ENCODE measurements at regions not wholly inside any gene's neighbourhood (a gene's known extent, or its start where the extent isn't known, plus 50 kb on each side); places are given as distances from the start of the nearest gene placed in this dataset.

GRCh38 chr20:48357714-48358113 is 470.1 kb downstream of the PREX1 start:
- no peak for TF ChIP-seq CTCF (IDR thresholded peaks at IDR 0.05)
- TF ChIP-seq POLR2A (IDR thresholded peaks at IDR 0.05): no peak
